NCI-H526 (cell line): ENCODE measurements at regions not wholly inside any gene's neighbourhood (a gene's known extent, or its start where the extent isn't known, plus 50 kb on each side); places are given as distances from the start of the nearest gene placed in this dataset.
"Not testable (repeated sequence)": the region's sequence is repeated elsewhere in the genome, so short reads cannot be mapped to it uniquely, and the experiment has no call there.

Experiments used
- DNase-seq, 2 experiments: peaks; one replicate each; lab custom pipeline; 2025; lab: John Stamatoyannopoulos, UW

- DNase-seq, result no peak
These were observed 225.4 kb upstream of the DAB2 start for GRCh38 chr5:39650008-39650762.

- DNase-seq, result no peak
These were observed 224.1 kb upstream of the DAB2 start for GRCh38 chr5:39648848-39649227.

- DNase-seq, result no peak
These were observed 223.5 kb upstream of the DAB2 start for GRCh38 chr5:39648085-39648847.

DNA sequence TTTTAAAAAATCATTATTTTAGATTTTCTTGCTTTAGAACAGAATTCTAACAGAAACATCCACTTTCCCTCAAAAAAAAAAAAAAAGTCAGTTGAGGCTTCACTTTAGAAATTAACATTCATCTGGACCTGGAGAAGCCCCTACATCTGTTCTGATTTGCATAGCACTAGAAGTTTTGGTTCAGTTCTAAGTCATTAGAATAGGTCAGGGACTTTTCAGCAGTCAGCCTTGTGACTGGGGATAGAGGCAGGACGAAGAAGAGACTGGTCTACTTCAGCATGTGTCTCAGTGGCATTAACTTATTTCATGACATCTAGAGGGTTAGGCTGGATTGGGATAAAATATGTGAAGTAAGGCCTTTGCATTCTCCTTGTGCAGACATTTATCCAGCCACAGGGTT, 215.8 kb upstream of the DAB2 start:
- DNase-seq, result no peak

DNA sequence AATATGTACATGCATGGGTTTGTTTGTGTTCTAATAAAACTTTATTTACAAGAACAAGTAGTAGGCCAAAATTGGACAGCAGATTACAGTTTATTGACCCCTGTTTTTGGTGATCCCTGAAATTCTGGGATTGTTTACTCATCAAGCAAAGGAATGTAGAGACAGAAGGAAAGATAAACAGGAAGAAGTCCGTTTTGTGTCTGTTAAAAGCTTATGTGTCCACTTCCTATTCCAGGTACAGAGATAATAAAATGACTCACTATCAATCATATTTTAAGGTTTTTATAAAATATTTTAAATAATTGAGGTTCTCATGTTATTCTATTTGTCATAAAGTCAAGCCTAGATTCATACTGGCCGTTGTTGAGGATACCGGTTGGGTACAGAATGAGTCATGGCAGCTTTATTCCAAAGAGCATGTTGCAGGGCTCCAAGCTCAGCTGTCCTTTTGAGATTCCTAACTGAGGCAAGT, 214.9 kb upstream of the DAB2 start:
- no peak for DNase-seq

GRCh38 chr5:39638813-39639212, 214.0 kb upstream of the DAB2 start:
- no peak for DNase-seq

DNA sequence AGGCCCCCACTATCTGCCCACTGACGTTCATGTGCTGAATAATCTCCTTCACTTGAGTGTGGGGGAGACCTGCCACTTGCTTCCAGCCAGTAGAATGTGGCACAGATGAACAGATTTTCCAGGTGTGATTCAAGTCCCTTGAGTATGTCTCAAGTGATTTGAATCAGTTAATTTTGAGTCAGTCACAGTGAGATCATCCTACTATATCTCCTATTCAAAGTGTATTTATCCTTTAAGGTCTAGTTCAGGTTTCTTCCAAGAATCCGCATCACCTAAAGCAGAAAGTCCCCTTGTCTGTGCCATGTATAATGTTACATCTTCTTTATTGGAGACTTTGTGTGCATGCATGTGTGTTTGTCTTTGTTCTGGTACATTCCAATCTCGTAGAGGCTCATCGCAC, 208.3 kb upstream of the DAB2 start:
- no peak for DNase-seq

DNA sequence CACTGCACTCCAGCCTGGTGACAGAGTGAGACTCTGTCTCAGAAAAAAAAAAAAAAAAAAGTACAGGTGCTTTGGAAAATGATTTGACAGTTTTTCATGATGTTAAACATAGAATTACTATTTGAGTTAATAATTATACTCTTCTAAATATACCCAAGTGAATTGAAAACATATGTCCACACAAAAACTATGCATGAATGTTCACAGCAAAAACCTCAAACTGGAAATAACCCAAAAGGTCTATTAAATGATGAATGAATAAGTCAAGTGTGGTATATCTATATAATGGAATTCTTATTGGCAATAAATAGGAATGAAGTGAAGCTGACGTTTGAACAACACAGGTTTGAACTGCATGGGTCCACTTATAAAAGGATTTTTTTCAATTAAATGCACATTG, 207.2 kb upstream of the DAB2 start:
- DNase-seq, result no peak

DNA sequence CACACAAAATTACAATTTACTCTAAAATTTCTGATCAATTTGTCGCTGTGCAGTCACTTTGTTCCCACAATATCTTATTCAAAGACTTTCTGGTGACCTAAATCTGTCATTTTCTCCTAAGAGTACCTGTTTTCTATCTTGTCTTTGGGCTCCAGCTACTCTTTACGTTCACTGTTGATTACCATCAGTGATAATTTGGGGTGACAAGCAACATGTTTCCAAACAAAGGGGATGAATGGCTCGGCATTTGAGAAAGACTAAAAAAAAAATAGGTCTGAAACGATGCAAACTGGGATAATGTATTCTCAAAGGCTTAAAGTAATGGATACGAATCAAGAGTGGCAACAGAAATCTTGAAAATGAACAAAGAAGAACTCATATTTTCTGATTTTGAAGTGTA, 205.2 kb upstream of the DAB2 start:
- no peak for DNase-seq

GRCh38 chr5:39628348-39628747, 203.6 kb upstream of the DAB2 start:
- no peak for DNase-seq

GRCh38 chr5:39624890-39625289, 200.1 kb upstream of the DAB2 start:
- DNase-seq, result no peak

DNA sequence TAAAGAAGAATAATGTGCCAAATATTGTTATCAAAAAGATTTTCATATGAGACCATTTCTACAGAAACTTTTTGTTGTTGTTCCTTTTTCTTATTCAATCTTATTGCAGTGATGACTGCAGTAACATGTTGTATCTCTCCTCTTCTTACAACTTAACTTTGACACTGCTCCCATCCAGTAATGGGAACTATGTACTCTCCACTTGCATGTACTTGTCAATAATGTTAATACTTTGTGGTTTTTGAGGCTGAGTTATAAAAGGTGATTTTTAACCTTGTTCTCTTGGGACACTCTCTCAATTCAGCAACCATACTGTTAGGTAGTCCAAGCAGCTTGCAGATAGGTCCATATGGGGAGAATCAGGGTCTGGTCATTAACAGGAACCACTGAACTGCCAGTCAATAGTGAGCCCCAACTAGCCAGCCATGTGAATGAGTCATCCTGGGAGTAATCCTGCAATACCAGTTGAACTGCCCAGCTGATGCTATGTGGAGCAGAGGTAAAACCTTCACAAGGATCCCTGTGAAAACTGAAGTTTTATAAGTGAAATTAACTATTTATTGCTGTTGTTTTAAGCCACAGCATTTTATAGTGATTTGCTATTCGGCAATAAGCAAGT, 199.6 kb upstream of the DAB2 start:
- DNase-seq, result no peak

DNA sequence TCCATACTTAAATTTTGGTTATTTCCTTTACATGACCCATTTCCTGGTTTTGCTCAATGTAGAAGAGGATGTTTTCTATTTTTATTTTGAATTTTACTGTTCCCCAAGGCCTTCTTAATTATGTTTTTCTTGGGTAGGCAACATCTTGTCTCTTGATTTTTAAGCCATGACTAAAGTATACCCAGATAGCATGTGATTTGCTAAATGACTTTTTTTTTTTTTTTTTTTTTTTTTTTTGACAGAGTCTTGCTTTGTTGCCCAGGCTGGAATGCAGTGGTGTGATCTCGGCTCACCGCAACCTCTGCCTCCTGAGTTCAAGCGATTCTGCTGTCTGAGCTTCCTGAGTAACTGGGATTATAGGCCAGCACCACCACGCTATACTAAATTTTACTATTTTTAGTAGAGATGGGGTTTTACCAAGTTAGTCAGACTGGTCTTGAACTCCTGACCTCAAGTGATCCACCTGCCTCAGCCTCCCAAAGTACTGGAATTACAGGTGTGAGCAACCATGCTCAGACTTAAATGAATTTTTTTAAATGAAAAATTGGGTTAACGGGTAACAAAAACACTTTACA, 198.6 kb upstream of the DAB2 start:
- DNase-seq, result no peak

DNA sequence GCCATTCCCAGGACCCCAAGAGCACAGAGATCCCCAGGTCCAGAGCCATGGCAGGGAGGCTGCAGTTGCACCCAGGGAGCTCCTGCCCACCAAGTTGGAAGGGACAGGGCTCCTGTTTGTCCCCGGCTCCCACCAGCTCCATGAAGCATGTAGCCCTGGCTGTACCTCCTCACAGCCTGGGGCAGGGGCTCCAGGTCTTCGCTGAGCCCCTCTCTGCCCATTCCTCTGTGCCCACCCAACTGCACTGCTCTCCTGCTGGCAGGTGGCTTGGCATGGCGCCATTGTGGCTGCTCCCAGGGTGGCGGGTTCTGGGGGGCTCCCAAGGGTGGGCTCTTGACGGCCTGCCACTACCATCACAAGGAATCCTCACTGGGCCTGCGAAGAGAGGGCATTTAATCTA, 197.5 kb upstream of the DAB2 start:
- no peak for DNase-seq

DNA sequence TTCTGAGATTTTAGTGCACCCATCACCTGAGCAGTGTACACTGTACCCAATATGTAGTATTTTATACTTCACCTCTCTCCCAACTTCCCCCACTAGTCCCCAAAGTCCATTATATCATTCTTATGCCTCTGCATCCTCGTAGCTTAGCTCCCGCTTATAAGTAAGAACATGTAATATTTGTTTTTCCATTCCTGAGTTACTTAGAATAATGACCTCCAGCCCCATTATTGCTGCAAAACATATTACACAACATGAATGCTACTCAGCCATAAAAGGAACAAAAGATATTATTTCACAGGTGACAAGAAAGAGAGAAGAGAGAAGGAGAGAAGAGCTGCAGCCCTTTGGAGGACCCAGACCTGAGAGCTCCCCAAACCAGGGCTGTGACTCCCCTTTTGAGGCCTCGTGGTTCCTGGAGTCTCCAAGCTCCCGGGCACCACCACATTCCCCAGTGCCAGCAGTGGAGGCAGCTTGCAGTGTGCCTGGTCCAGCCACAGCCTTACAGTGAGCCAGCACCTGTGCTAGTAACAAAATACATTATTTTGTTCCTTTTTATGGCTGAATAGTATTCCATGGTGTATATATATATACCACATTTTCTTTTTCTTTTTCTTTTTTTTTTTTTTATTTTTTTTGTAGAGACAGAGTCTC, 194.5 kb upstream of the DAB2 start:
- DNase-seq, result no peak

DNA sequence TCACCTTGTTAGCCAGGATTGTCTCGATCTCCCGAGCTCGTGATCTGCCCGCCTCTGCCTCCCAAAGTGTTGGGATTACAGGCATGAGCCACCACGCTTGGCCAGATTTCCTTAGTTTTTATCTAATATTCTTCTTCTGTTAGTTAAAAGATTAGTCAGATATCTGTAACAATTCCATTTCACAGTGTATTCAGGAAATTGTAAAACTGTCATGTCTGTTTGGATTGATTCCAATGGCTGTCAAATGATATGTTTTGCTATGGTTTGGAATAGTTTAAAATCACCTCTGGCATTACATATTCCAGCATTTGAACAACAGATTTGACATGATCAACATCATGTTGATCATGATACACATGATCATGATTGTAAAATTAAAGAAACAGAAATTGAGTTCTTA, 193.6 kb upstream of the DAB2 start:
- no peak for DNase-seq

- DNase-seq, result no peak
These were observed 191.4 kb upstream of the DAB2 start for GRCh38 chr5:39616131-39616530.

DNA sequence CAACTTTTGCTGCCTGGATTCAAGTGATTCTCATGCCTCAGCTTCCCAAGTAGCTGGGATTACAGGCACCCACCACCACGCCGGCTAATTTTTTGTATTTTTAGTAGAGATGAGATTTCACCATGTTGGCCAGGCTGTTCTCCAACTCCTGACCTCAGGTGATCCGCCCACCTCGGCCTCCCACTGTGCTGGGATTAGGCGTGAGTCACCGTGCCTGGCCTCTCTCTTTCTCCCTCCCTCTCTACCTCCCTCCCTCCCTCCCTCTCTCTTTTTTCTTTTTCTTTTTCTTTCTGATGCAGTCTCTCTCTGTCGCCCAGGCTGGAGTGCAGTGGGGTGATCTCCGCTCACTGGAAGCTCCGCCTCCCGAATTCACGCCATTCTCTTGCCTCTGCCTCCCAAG, 186.3 kb upstream of the DAB2 start:
- not testable (repeated sequence) for DNase-seq

DNA sequence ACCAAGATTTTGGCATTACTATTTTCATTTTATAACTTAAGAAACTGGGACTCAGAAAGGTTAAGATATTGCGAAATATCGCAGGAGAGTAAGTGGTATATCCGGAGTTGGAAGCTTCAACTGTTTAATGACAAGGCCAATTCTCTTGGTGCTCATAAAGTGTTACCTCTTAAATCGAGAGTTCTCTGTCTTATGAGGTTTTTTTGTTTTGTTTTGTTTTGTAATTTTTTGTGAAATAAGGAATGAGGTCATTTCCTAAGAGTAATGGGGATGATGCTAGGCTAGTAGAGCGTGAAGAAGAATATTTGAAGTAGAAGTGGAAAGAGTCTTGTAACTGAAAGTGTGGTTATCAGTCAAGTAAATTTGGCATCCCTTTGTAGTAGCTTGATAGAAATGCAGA, 183.2 kb upstream of the DAB2 start:
- DNase-seq, result no peak

GRCh38 chr5:39606591-39606990, 181.8 kb upstream of the DAB2 start:
- no peak for DNase-seq

DNA sequence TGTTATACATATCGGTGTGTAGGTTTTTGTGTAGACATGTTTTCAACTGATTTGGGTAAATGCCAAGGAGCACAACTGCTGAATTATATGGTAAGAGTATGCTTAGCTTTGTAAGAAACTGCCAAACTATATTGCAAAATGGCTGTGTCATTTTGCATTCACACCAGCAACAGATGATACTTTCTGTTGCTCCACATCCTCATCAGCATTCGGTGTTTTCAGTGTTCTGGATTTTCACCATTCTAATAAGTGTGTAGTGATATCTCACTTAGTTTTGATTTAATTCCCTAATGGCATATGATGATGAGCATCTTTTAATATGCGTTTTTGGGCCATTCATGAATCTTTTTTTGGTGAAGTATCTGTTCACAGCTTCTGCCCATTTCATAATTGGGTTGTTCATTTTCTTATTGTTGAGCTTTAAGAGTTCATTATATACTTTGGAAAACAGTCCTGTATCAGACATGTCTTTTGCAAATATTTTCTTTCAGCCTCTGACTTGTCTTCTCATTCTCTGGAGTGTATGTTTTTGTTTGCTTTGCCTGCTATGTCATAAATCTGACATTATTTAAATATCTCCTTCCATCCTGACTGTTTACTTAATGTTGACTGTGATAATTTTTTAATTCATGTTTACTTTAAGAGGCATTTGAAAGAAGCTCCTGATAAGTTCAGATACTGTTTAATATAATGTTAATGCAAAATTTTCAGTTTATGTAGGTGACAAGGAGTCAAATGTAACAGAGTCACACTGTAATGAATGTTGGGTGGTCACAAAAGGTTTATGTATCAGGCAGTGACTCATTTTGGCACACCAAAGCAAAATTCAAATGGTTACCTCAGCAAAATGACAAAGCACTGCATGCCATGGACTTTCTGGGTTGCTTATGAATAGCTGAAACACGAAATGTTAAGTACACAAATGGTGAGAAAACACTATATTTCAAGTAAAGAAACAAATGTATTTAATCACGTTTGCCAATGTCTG, 181.1 kb upstream of the DAB2 start:
- no peak for DNase-seq
